ENCODE measurements at regions not wholly inside any gene's neighbourhood (a gene's known extent, or its start where the extent isn't known, plus 50 kb on each side); places are given as distances from the start of the nearest gene placed in this dataset.

- H3K27me3 ChIP-seq (ENCODE audit: insufficient read depth, low read length): no peaks in the 10 kb centered on the region
- ChIA-PET RAD21 (ENCODE audit: low non-redundant PET in 1 of 2, low total read pairs in 2 of 2, uncharacterized antibody in 2 of 2, unreplicated experiment in 2 of 2) (no interaction called here), CTCF (no interaction called here), POLR2A (no interaction called here)
- BruUV-seq (replicated peaks): no TSS peak
- H3K36me3 ChIP-seq (ENCODE audit: control insufficient read depth in 1 of 2, insufficient read depth in 2 of 2, low read length in 2 of 2): no peaks in the 10 kb centered on the region
- H3K4me2 ChIP-seq (ENCODE audit: low read length): no peak overlapping the region
- H3K79me2 ChIP-seq (ENCODE audit: insufficient read depth, low read length): peaks cover 11% of the 10 kb centered on the region
- H4K20me1 ChIP-seq (ENCODE audit: insufficient read depth): no peaks in the 10 kb centered on the region
- no peak overlapping the region for H3K4me3 ChIP-seq (replicated peaks in 1 of 2; ENCODE audit: low read depth in 1 of 2, low read length in 2 of 2)
- TF ChIP-seq SRF (IDR thresholded peaks at IDR 0.05; ENCODE audit: low read depth): no peak
- no peak for TF ChIP-seq JUND (IDR thresholded peaks at IDR 0.05)
- TF ChIP-seq, protein P1, sequence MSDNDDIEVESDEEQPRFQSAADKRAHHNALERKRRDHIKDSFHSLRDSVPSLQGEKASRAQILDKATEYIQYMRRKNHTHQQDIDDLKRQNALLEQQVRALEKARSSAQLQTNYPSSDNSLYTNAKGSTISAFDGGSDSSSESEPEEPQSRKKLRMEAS (IDR thresholded peaks at IDR 0.05): no peak
- no peak for TF ChIP-seq ZFX (IDR thresholded peaks at IDR 0.05)
- no peak for TF ChIP-seq REST (IDR thresholded peaks at IDR 0.05; ENCODE audit: low read depth)
- no peak for TF ChIP-seq CBX3 (IDR thresholded peaks at IDR 0.05; ENCODE audit: low read depth)
- TF ChIP-seq CEBPB (IDR thresholded peaks at IDR 0.05; ENCODE audit: low read depth): no peak
- TF ChIP-seq YY1 (IDR thresholded peaks at IDR 0.05; ENCODE audit: extremely low read depth, insufficient replicate concordance, low read depth, low read length): no peak
- no peak for TF ChIP-seq TCF7L2 (IDR thresholded peaks at IDR 0.05; ENCODE audit: borderline replicate concordance, extremely low read depth, insufficient read depth, insufficient read length)
- TF ChIP-seq POLR2A (IDR thresholded peaks at IDR 0.05; ENCODE audit: borderline replicate concordance, extremely low read depth, insufficient read depth, insufficient read length): no peak
- no peak for TF ChIP-seq FOSL1 (IDR thresholded peaks at IDR 0.05; ENCODE audit: low read depth)
- TF ChIP-seq ELF1 (IDR thresholded peaks at IDR 0.05; ENCODE audit: borderline replicate concordance, low read depth): no peak
- TF ChIP-seq RAD21 (IDR thresholded peaks at IDR 0.05; ENCODE audit: low read depth): no peak
- TF ChIP-seq CTCF (IDR thresholded peaks at IDR 0.05 in 2 of 3, conservative IDR thresholded peaks at IDR 0.05 in 1 of 3; ENCODE audit: borderline replicate concordance in 1 of 3, insufficient read depth in 1 of 3, low read depth in 2 of 3, low read length in 2 of 3): no peak
- no peak for TF ChIP-seq SIN3A (IDR thresholded peaks at IDR 0.05; ENCODE audit: low read depth)
- TF ChIP-seq EGR1 (IDR thresholded peaks at IDR 0.05; ENCODE audit: low read depth): no peak
- no peak for TF ChIP-seq EZH2phosphoT487 (IDR thresholded peaks at IDR 0.05; ENCODE audit: borderline replicate concordance)
- TF ChIP-seq, protein P2, sequence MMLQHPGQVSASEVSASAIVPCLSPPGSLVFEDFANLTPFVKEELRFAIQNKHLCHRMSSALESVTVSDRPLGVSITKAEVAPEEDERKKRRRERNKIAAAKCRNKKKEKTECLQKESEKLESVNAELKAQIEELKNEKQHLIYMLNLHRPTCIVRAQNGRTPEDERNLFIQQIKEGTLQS (IDR thresholded peaks at IDR 0.05): no peak
- no peaks in the 10 kb centered on the region for H3K9me2 ChIP-seq (ENCODE audit: insufficient read depth)
- H3K4me1 ChIP-seq (ENCODE audit: control insufficient read depth in 1 of 2, insufficient read depth in 2 of 2, low read length in 2 of 2): no peaks in the 10 kb centered on the region
- H3K9ac ChIP-seq (ENCODE audit: low read length): no peak overlapping the region
- H3K27ac ChIP-seq (ENCODE audit: low read depth, low read length): no peak overlapping the region
- ATAC-seq (no peak), DNase-seq (ENCODE audit: low read depth, low spot score) (no peak)
- no peaks in the 10 kb centered on the region for H3K9me3 ChIP-seq (ENCODE audit: control insufficient read depth in 1 of 2, insufficient read depth in 1 of 2, low read depth in 1 of 2, low read length in 2 of 2)
- intact Hi-C loops (cut with micrococcal nuclease): no loop called here
- H2AFZ ChIP-seq (ENCODE audit: low read depth, low read length, poor library complexity, severe bottlenecking): no peak overlapping the region
Observed at GRCh38 chr22:49573109-49573765, 254.4 kb downstream of the BRD1 start.
